Muscle of leg (tissue), 3 donors: ENCODE measurements at regions not wholly inside any gene's neighbourhood (a gene's known extent, or its start where the extent isn't known, plus 50 kb on each side); places are given as distances from the start of the nearest gene placed in this dataset.
"Not testable (repeated sequence)": the region's sequence is repeated elsewhere in the genome, so short reads cannot be mapped to it uniquely, and the experiment has no call there.

Experiments
- DNase-seq: peaks from one replicate; pipeline ENCODE4 v3.0.0; 2013
- H3K27ac ChIP-seq: one replicate; pipeline ENCODE4 v1.5.1; 2013; ENCODE audit warnings: mild to moderate bottlenecking, low read length, control low read depth
- H3K27me3 ChIP-seq: one replicate; pipeline ENCODE4 v1.6.1; 2013; ENCODE audit warnings: low read length; ENCODE audit not compliant: control insufficient read depth, insufficient read depth
- H3K36me3 ChIP-seq: one replicate; pipeline ENCODE4 v1.6.1; 2013; ENCODE audit warnings: low read length; ENCODE audit not compliant: control insufficient read depth, insufficient read depth
- H3K4me1 ChIP-seq: one replicate; pipeline ENCODE4 v1.6.1; 2013; ENCODE audit warnings: low read length; ENCODE audit not compliant: control insufficient read depth, insufficient read depth
- H3K4me3 ChIP-seq: one replicate; pipeline ENCODE4 v1.5.1; 2013; ENCODE audit warnings: low read length, control low read depth
- H3K9me3 ChIP-seq: replicated peaks from 2 replicates; pipeline ENCODE4 v1.6.1; 2013; ENCODE audit warnings: low read depth, low read length; ENCODE audit not compliant: control insufficient read depth
- WGBS: methylation state at CpG from one replicate; pipeline ENCODE4 v1.1.5; 2013; ENCODE audit warnings: missing lambda C conversion rate; ENCODE audit not compliant: insufficient coverage; 5-methylcytosine and 5-hydroxymethylcytosine counted together

DNA sequence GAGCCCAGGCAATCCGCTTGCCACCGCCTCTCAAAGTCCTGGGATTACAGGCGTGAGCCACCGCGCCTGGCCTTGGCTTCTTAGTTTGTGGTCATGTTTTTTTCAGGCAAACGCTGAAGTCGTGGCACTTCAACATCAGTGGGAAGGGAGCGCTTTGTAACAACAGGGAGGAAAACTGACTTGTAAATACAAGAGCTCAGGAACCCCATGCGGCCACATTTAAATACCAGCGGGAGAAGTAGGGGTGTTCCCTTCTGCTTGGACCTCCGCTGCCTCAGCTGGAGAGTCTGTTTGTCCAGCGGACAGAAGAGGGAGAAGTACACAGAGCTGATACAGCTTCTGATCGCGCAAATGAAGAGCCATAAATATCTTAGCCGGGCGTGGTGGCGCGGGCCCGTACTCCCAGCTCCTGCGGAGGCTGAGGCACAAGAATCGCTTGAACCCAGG, 108.7 kb upstream of the KMT2C start:
- no peak overlapping the region for H3K4me3 ChIP-seq
- H3K27ac ChIP-seq = no peak overlapping the region
- no peak for DNase-seq
- no peaks in the 10 kb centered on the region for H3K27me3 ChIP-seq
- WGBS = 54% methylated on average over 19 of the region's 21 CpGs
- H3K9me3 ChIP-seq = no peaks in the 10 kb centered on the region
- H3K4me1 ChIP-seq = no peaks in the 10 kb centered on the region
- H3K36me3 ChIP-seq = no peaks in the 10 kb centered on the region

DNA sequence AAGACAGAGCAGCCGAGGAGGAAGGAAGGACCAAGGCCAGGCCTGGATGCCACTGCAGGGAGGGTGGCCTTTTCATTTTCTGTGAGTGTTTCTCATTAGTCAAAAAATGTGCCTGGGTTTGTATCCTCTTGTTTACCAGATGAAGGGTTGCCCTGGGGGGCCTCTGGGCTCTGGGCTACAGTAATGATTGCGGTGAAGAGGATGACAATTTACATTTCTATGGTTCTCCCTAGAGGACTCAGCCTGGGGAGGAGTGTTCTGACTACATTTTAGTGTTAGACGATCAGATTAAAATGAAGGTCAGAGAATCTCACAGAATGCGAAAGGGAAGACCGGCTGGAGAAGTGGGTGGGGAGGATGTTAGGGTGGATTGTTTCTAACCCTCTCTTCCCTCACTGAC, 108.0 kb upstream of the KMT2C start:
- DNase-seq = no peak
- H3K4me3 ChIP-seq = no peak overlapping the region

DNA sequence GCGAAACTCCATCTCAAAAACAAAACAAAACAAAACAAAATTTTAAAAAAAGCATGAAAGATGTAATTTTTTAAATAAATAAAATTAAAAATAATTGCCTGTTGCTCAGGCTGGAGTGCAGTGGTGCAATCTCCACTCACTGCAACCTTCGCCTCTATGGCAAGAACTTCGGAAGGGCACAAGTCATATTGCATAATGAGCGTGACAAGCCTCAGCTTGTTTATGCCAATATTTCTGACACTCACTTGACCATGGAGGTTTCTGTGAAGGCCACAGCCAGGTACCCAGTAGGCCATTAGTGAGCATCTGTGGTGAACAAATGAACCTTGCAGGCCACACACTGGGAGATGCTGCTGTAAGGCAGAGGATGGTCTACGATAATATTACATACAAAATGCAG, 106.1 kb upstream of the KMT2C start:
- Histone ChIP-seq H3K27ac (no peak overlapping the region), H3K4me1 (no peaks in the 10 kb centered on the region), H3K27me3 (no peaks in the 10 kb centered on the region), H3K9me3 (no peaks in the 10 kb centered on the region), H3K36me3 (no peaks in the 10 kb centered on the region), H3K4me3 (no peak overlapping the region)
- WGBS = 100% methylated on average over 3 of the region's 5 CpGs
- no peak for DNase-seq

More for the DNA sequence above, 108.0 kb upstream of the KMT2C start:
- Histone ChIP-seq H3K36me3 (no peaks in the 10 kb centered on the region), H3K9me3 (no peaks in the 10 kb centered on the region), H3K27me3 (no peaks in the 10 kb centered on the region), H3K27ac (no peak overlapping the region), H3K4me1 (no peaks in the 10 kb centered on the region)
- 0% methylated on average over 1 of the region's 5 CpGs for WGBS

DNA sequence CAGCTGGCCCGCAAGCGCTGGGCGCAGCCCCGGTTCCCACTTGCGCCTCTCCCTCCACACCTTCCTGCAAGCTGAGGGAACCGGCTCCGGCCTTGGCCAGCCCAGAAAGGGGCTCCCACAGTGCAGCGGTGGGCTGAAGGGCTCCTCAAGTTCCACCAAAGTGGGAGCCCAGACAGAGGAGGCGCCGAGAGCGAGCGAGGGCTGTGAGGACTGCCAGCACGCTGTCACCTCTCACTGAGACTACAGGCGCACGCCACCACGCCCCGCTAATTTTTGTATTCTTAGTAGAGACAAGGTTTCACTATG, 103.3 kb upstream of the KMT2C start:
- whole genome bisulfite sequencing = 96% methylated on average over 8 of the region's 17 CpGs
- not testable (repeated sequence) for H3K36me3 ChIP-seq, H3K9me3 ChIP-seq, H3K4me1 ChIP-seq, H3K4me3 ChIP-seq, H3K27me3 ChIP-seq, DNase-seq, H3K27ac ChIP-seq

DNA sequence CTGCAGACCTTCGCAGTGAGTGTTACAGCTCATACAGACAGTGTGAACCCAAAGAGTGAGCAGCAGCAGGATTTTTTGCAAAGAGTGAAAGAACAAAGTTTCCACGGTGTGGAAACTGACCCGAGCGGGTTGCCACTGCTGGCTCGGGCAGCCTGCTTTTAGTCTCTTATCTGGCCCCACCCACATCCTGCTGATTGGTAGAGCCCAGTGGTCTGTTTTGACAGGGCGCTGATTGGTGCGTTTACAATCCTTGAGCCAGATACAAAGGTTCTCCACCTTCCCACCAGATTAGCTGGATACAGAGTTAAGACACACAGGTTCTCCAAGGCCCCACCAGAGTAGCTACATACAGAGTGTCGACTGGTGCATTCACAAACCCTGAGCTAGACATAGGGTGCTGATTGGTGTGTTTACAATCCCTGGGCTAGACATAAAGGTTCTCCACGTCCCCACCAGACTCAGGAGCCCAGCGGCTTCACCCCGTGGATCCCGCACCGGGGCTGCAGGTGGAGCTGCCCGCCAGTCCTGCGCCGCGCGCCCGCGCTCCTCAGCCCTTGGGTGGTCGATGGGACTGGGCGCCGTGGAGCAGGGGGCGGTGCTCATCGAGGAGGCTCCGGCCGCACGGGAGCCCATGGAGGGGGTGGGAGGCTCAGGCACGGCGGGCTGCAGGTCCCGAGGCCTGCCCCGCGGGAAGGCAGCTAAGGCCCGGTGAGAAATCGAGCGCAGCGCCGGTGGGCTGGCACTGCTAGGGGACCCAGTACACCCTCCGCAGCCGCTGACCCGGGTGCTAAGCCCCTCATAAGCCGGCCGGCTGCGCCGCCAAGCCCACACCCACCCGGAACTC, 102.8 kb upstream of the KMT2C start:
- not testable (repeated sequence) for DNase-seq, H3K27me3 ChIP-seq, H3K9me3 ChIP-seq, H3K36me3 ChIP-seq, H3K4me3 ChIP-seq, H3K27ac ChIP-seq, H3K4me1 ChIP-seq
- 90% methylated on average over 38 of the region's 46 CpGs for WGBS

DNA sequence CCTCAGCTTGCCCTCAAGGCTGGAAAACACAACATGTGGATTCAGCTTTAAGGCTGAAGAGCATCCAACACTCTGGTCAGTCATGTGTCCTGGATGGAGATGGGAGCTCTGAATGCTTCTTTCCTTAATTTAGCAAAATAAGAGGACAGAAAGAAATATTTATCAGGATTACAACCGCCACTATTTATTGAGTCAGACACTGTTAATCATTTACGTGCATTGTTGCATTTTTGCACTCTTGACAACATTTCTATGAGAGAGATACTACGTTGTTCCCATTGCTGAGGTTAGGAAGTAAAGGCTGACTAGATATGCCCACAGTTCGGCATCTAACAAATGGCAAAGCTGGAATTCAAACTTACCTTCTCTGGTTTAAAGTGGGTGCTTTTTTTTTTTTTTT, 101.8 kb upstream of the KMT2C start:
- no peak for DNase-seq
- no peak overlapping the region for H3K27ac ChIP-seq
- H3K27me3 ChIP-seq = no peaks in the 10 kb centered on the region
- H3K4me3 ChIP-seq = no peak overlapping the region
- no peaks in the 10 kb centered on the region for H3K4me1 ChIP-seq
- no CpG with 5 or more reads among the region's 4 CpGs for WGBS
- no peaks in the 10 kb centered on the region for H3K36me3 ChIP-seq
- H3K9me3 ChIP-seq = peaks cover 3% of the 10 kb centered on the region

DNA sequence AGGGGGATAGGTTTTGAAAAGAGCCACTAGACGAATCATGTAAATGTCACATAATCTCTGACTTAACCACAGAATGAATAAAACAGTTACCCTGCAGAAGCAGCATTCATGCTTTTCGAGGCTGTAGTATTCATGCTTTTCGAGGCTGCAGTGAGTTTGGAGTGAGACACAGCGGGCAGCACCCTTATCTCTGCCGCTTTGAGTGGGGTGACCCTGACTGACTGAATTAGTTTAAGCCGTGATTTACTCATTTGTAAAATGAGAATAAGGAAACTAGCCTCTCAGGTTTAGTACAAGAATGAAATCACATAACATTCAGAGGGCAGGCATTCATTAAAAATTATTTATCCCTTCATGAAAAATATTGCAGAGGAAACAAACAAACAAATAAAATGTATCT, 92.8 kb upstream of the KMT2C start:
- Histone ChIP-seq H3K27ac (no peak overlapping the region), H3K9me3 (no peaks in the 10 kb centered on the region), H3K4me1 (peaks cover 3% of the 10 kb centered on the region), H3K4me3 (no peak overlapping the region), H3K27me3 (no peaks in the 10 kb centered on the region), H3K36me3 (no peaks in the 10 kb centered on the region)
- DNase-seq = no peak
- WGBS = 72% methylated on average over 2 of the region's 6 CpGs

DNA sequence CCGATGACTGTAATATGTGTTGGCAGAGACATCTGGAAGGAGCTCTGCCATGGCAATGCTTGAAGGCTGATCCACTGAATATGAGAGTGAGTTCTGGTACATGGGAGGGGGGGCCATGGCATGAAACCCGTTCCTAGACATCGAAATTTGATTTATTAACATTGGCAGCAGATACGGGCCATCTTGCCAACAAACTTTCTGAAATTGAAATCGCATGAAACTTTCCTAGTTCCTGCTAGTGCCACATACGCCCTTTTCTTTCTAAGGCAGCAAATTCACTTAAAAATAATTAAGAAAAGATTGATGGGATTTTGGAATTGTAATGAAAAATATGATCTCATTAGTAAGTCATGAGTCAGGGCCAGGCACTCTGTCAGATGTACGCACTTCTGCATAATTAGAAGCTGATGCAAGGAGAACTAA, 91.8 kb upstream of the KMT2C start:
- Histone ChIP-seq H3K36me3 (no peaks in the 10 kb centered on the region), H3K4me1 (peaks cover 7% of the 10 kb centered on the region), H3K9me3 (no peaks in the 10 kb centered on the region), H3K27me3 (no peaks in the 10 kb centered on the region), H3K4me3 (no peak overlapping the region), H3K27ac (no peak overlapping the region)
- DNase-seq = peak; percentile 77
- 46% methylated on average over 3 of the region's 7 CpGs for WGBS

DNA sequence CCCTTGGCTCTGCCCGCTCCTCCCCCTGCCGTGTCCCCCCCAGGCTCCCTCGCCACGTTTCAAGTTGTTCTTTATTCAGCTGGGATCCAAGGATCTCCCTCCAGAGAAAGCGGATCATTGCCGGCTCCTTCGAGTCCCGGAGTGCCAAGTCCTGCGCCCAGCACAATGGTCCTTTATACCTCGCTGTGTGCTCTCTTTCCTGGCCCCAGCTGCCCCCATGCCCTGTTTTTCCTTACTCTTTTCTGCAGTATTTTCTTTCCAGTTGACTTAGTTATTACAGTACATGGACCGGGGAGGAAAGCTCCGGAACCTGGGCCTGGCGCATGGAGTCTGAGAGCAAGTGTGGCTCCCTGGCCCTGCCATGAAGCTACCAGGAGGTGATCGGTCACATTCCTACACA, 88.1 kb upstream of the KMT2C start:
- no peak overlapping the region for H3K4me3 ChIP-seq
- no peaks in the 10 kb centered on the region for H3K27me3 ChIP-seq
- peaks cover 6% of the 10 kb centered on the region for H3K9me3 ChIP-seq
- H3K27ac ChIP-seq = no peak overlapping the region
- DNase-seq = no peak
- peaks cover 20% of the 10 kb centered on the region for H3K4me1 ChIP-seq
- H3K36me3 ChIP-seq = no peaks in the 10 kb centered on the region
- WGBS = 84% methylated on average over 14 of the region's 14 CpGs

DNA sequence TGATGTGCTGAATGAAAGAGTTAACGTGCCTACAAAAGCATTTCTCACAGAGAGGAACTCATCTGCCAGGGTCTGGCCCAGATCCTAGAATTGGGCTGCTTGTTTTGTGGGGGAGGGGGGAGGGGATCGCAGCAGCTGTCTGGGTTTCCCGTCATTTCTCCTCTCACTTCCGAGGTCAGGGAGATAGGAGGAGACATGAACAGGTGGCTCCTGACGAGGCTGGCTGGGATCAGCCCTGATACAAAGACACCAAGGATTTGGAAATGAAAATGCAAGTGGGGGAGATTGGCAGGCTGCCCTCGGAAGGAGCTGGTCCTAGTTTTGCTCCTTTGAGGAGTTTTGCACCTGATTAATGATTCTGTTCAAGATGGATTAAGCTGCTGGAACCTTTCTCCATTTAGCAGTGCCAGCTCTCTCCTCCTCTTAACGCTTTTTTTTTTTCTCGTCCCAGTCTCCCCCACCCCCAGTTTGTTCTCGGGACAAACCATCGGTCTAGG, 86.8 kb upstream of the KMT2C start:
- DNase-seq = peak; percentile 88
- peak overlapping the region; percentile 76 for H3K27ac ChIP-seq
- no peaks in the 10 kb centered on the region for H3K36me3 ChIP-seq
- peaks cover 6% of the 10 kb centered on the region for H3K9me3 ChIP-seq
- H3K4me3 ChIP-seq = peak overlapping the region; percentile 4
- H3K4me1 ChIP-seq = peaks cover 20% of the 10 kb centered on the region
- WGBS = 2% methylated on average over 5 of the region's 10 CpGs
- H3K27me3 ChIP-seq = no peaks in the 10 kb centered on the region
